Activated B cell treated with CpG ODN at 0.5 μM for 24 hours (primary cell): ENCODE measurements at regions not wholly inside any gene's neighbourhood (a gene's known extent, or its start where the extent isn't known, plus 50 kb on each side); places are given as distances from the start of the nearest gene placed in this dataset.

Source experiments
- ATAC-seq: fragments of 200-7000 bp; cut with Tn5 transposase; one replicate; pipeline ENCODE4 v1.10.0; 2021; ENCODE audit warnings: low read depth, mild to moderate bottlenecking, moderate library complexity
- CTCF ChIA-PET: fragments of 350-600 bp; sonication (Branson Sonifier 250); formaldehyde crosslinking; loops from one replicate; lab custom pipeline; 2021; ENCODE audit warnings: antibody characterized with exemption; lab: Charles Lee
- POLR2A ChIA-PET: fragments of 350-600 bp; sonication (Branson Sonifier 250); formaldehyde crosslinking; loops from one replicate; lab custom pipeline; 2021; ENCODE audit warnings: antibody characterized with exemption; lab: Charles Lee
- DNase-seq: peaks from one replicate; pipeline ENCODE4 v3.0.0; 2022
- H3K27ac Mint-ChIP-seq: one replicate; pipeline ENCODE4 v1.8.0; 2020; ENCODE audit warnings: mixed read lengths
- H3K27me3 Mint-ChIP-seq: one replicate; pipeline ENCODE4 v1.8.0; 2021; ENCODE audit warnings: mixed read lengths
- H3K36me3 Mint-ChIP-seq: one replicate; pipeline ENCODE4 v1.8.0; 2021; ENCODE audit warnings: low read depth, mixed read lengths
- H3K4me1 Mint-ChIP-seq: one replicate; pipeline ENCODE4 v1.8.0; 2021; ENCODE audit warnings: mixed read lengths
- H3K4me3 Mint-ChIP-seq: one replicate; pipeline ENCODE4 v1.8.0; 2020; ENCODE audit warnings: mild to moderate bottlenecking, mixed read lengths
- H3K9me3 Mint-ChIP-seq: one replicate; pipeline ENCODE4 v1.8.0; 2020; ENCODE audit warnings: mixed read lengths
- CTCF ChIP-seq: fragments of 200-600 bp; IDR thresholded peaks from one replicate; pipeline ENCODE4 v1.8.0; 2022; ENCODE audit warnings: antibody characterized with exemption, mild to moderate bottlenecking
- intact Hi-C: fragments of 100-400 bp; cut with micrococcal nuclease; formaldehyde crosslinking; loops from one replicate; pipeline ENCODE4 v1.15.1; 2024

DNA sequence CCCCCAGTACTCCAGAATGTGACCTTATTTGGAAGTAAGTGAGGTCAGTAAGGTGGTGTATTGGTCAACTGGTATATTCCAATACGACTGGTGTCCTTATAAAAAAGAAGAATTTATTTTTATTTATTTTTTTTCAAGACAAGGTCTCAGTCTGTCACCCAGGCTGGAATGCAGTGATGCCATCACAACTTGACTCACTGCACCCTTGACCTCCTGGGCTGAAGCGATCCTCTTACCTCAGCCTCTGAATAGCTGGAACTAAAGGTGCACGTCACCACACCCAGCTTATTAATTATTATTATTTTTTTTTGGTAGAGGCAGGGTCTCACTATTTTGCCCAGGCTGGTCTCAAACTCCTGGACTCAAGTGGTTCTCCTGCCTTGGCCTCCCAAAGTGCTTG lies 115.1 kb upstream of the PITX2 start:
- POLR2A ChIA-PET, result no interaction called here
- Mint-ChIP-seq H3K27me3 (no peaks in the 10 kb centered on the region), H3K9me3 (no peaks in the 10 kb centered on the region), H3K27ac (no peak overlapping the region), H3K4me1 (no peaks in the 10 kb centered on the region), H3K4me3 (no peak overlapping the region), H3K36me3 (no peaks in the 10 kb centered on the region)
- intact Hi-C loops, result no loop called here
- no peak for TF ChIP-seq CTCF
- no peak for DNase-seq
- CTCF ChIA-PET, result no interaction called here
- no peak for ATAC-seq

GRCh38 chr4:110742143-110742542 lies 119.3 kb upstream of the PITX2 start:
- DNase-seq, result no peak
- Mint-ChIP-seq H3K4me3 (no peak overlapping the region), H3K27me3 (no peaks in the 10 kb centered on the region), H3K9me3 (no peaks in the 10 kb centered on the region), H3K27ac (no peak overlapping the region), H3K36me3 (no peaks in the 10 kb centered on the region), H3K4me1 (no peaks in the 10 kb centered on the region)
- TF ChIP-seq CTCF, result no peak
- intact Hi-C loops, result no loop called here
- ChIA-PET POLR2A (no interaction called here), CTCF (no interaction called here)
- ATAC-seq, result no peak

GRCh38 chr4:110748071-110748470 lies 125.2 kb upstream of the PITX2 start:
- Mint-ChIP-seq H3K27ac (no peak overlapping the region), H3K4me3 (no peak overlapping the region), H3K4me1 (no peaks in the 10 kb centered on the region), H3K36me3 (no peaks in the 10 kb centered on the region), H3K27me3 (no peaks in the 10 kb centered on the region), H3K9me3 (no peaks in the 10 kb centered on the region)
- intact Hi-C loops, result no loop called here
- no peak for ATAC-seq
- no peak for TF ChIP-seq CTCF
- CTCF ChIA-PET, result no interaction called here
- POLR2A ChIA-PET, result no interaction called here
- no peak for DNase-seq

- Mint-ChIP-seq H3K4me1 (no peaks in the 10 kb centered on the region), H3K36me3 (no peaks in the 10 kb centered on the region), H3K27me3 (peaks cover 2% of the 10 kb centered on the region), H3K27ac (no peak overlapping the region), H3K4me3 (no peak overlapping the region), H3K9me3 (no peaks in the 10 kb centered on the region)
- DNase-seq (no peak), ATAC-seq (no peak)
- intact Hi-C loops, result no loop called here
- ChIA-PET POLR2A (no interaction called here), CTCF (no interaction called here)
- no peak for TF ChIP-seq CTCF
Measured at GRCh38 chr4:110751183-110751582, 128.3 kb upstream of the PITX2 start.

DNA sequence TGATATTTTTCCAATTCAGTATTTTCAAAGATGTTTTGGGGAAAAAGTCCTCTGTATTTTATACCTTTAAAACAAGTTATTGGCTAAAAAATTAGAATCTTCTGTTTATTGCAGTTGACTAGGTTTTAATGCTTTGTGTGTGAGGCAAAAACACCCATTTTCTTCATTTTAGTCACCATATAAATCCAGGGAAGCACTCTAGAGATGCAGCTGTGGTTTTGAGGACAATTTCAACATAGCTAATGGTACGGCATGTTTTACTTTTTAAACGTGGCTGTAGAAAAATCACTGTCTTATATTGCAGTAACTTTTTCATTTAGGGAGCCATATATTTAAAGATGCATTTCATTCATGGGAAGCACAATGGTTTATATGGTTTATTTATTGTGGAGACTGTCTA lies 129.1 kb upstream of the PITX2 start:
- no peak overlapping the region for H3K4me3 Mint-ChIP-seq
- ATAC-seq (no peak), DNase-seq (no peak)
- no peaks in the 10 kb centered on the region for H3K9me3 Mint-ChIP-seq
- no peaks in the 10 kb centered on the region for H3K4me1 Mint-ChIP-seq
- TF ChIP-seq CTCF, result no peak
- intact Hi-C loops, result no loop called here
- CTCF ChIA-PET, result no interaction called here
- H3K27me3 Mint-ChIP-seq, result peaks cover 2% of the 10 kb centered on the region
- POLR2A ChIA-PET, result no interaction called here
- no peak overlapping the region for H3K27ac Mint-ChIP-seq
- no peaks in the 10 kb centered on the region for H3K36me3 Mint-ChIP-seq
